GM12878 (cell line): ENCODE measurements at regions not wholly inside any gene's neighbourhood (a gene's known extent, or its start where the extent isn't known, plus 50 kb on each side); places are given as distances from the start of the nearest gene placed in this dataset.
"Not testable (repeated sequence)": the region's sequence is repeated elsewhere in the genome, so short reads cannot be mapped to it uniquely, and the experiment has no call there.

Experiments
- ATAC-seq: fragments of 200-7000 bp; cut with Tn5 transposase; 3 replicates; pipeline ENCODE4 v1.9.1; 2020; ENCODE audit warnings: mild to moderate bottlenecking, moderate library complexity
- BruUV-seq: library from RNA; stranded (reverse); fragments of 400-500 nt; replicated peaks from 2 replicates; lab custom pipeline; 2021; lab: Mats Ljungman, UMichigan
- CTCF ChIA-PET: fragments of 300-600 bp; sonication (Branson Sonifier 250); formaldehyde crosslinking; extraction: SDS; loops from one replicate; lab custom pipeline; 2021; ENCODE audit warnings: inconsistent platforms; lab: Yijun Ruan, JAX
- POLR2A ChIA-PET: fragments of 350-600 bp; formaldehyde crosslinking; extraction: SDS; loops from one replicate; lab custom pipeline; 2021; ENCODE audit warnings: inconsistent platforms; lab: Charles Lee
- RAD21 ChIA-PET: fragments of 300-600 bp; sonication (Branson Sonifier 250); formaldehyde crosslinking; loops from one replicate; lab custom pipeline; 2023; ENCODE audit warnings: antibody characterized with exemption; ENCODE audit not compliant: unreplicated experiment; lab: Charles Lee
- SMC1A ChIA-PET: fragments of 300-600 bp; sonication (Branson Sonifier 250); formaldehyde crosslinking; loops from one replicate; lab custom pipeline; 2023; ENCODE audit not compliant: unreplicated experiment, uncharacterized antibody; lab: Charles Lee
- DNase-seq: peaks from one replicate; pipeline ENCODE4 v3.0.0-alpha.2; 2011; ENCODE audit warnings: low read depth, low spot score
- FAIRE-seq: peaks from 3 replicates; lab custom pipeline; 2011; peaks lifted over from hg19 to GRCh38; lab: Jason Lieb, UNC
- H2AFZ ChIP-seq: 2 replicates; pipeline ENCODE4 v1.6.0; 2011; ENCODE audit warnings: low read depth, low read length, control low read depth; ENCODE audit not compliant: control insufficient read depth
- H3K27ac ChIP-seq: 2 replicates; pipeline ENCODE4 v1.5.1; 2011; ENCODE audit warnings: control low read depth; ENCODE audit not compliant: control insufficient read depth, insufficient read depth
- H3K27me3 ChIP-seq, 2 experiments: replicated peaks in 1 of 2; 2 replicates each; pipeline versions ENCODE4 v1.6.0 to v1.6.1; 2011; ENCODE audit warnings: low read length in 1 of 2; ENCODE audit not compliant: control insufficient read depth in 2 of 2, insufficient read depth in 2 of 2
- H3K36me3 ChIP-seq, 2 experiments: 2 replicates each; pipeline ENCODE4 v1.5.1; 2011; ENCODE audit warnings: low read length in 1 of 2; ENCODE audit not compliant: control insufficient read depth in 2 of 2, insufficient read depth in 2 of 2
- H3K4me1 ChIP-seq: 2 replicates; pipeline ENCODE4 v1.6.1; 2011; ENCODE audit warnings: mild to moderate bottlenecking, low read length, moderate library complexity, mixed read lengths; ENCODE audit not compliant: control insufficient read depth, insufficient read depth
- H3K4me2 ChIP-seq: 2 replicates; pipeline ENCODE4 v1.6.0; 2011; ENCODE audit warnings: control low read depth; ENCODE audit not compliant: control insufficient read depth, insufficient read depth
- H3K4me3 ChIP-seq: fragments of 200-600 bp; sonication (generic); 2 replicates; pipeline ENCODE4 v1.5.1; 2016
- H3K79me2 ChIP-seq: 2 replicates; pipeline ENCODE4 v1.6.0; 2011; ENCODE audit warnings: low read length; ENCODE audit not compliant: control insufficient read depth, insufficient read depth
- H3K9ac ChIP-seq: 2 replicates; pipeline ENCODE4 v1.8.0; 2011; ENCODE audit warnings: low read length, control low read depth, mixed read lengths; ENCODE audit not compliant: control insufficient read depth, insufficient read depth
- H3K9me3 ChIP-seq: replicated peaks from 3 replicates; pipeline ENCODE4 v1.5.1; 2011; ENCODE audit warnings: mild to moderate bottlenecking, low read length; ENCODE audit not compliant: control insufficient read depth, insufficient read depth
- H4K20me1 ChIP-seq: 2 replicates; pipeline ENCODE4 v1.6.0; 2011; ENCODE audit not compliant: control insufficient read depth, insufficient read depth
- IKZF2 ChIP-seq, 2 experiments: fragments of 450-650 bp; IDR thresholded peaks; 2 replicates each; pipeline ENCODE4 v1.6.1; 2017; ENCODE audit warnings: mild to moderate bottlenecking in 2 of 2, moderate library complexity in 2 of 2
- MTA2 ChIP-seq: fragments of 450-650 bp; IDR thresholded peaks from 2 replicates; pipeline ENCODE4 v1.6.1; 2016; ENCODE audit warnings: low read depth, mild to moderate bottlenecking, moderate library complexity
- NR2F1 ChIP-seq: fragments of 450-650 bp; conservative IDR thresholded peaks from 2 replicates; pipeline ENCODE4 v1.6.1; 2017; ENCODE audit warnings: mild to moderate bottlenecking
- RAD51 ChIP-seq: fragments of 450-650 bp; IDR thresholded peaks from 2 replicates; pipeline ENCODE4 v1.6.1; 2016; ENCODE audit warnings: moderate library complexity, mild to moderate bottlenecking, inconsistent platforms
- ZNF384 ChIP-seq: IDR thresholded peaks from 2 replicates; pipeline ENCODE4 v1.6.1; 2012; ENCODE audit warnings: low read depth, mild to moderate bottlenecking, low read length, improper control_type of control experiment, borderline replicate concordance
- ZNF687 ChIP-seq: fragments of 450-650 bp; IDR thresholded peaks from 2 replicates; pipeline ENCODE4 v1.6.1; 2017; ENCODE audit warnings: mild to moderate bottlenecking, moderate library complexity
- WGBS: methylation state at CpG from one replicate; pipeline ENCODE4 v1.1.6; 2016; ENCODE audit warnings: low lambda C conversion rate; ENCODE audit not compliant: insufficient replicate concordance, insufficient coverage; ENCODE audit errors: missing lambda C conversion rate; 5-methylcytosine and 5-hydroxymethylcytosine counted together
- in situ Hi-C: fragments of 300-500 bp; cut with MboI; formaldehyde crosslinking; loops from 9 replicates; pipeline ENCODE4 v1.14.3; 2018; ENCODE audit warnings: mixed read lengths
- intact Hi-C: fragments of 100-400 bp; cut with micrococcal nuclease; formaldehyde crosslinking; loops from one replicate; pipeline ENCODE4 v1.14.2; 2022; ENCODE audit not compliant: unreplicated experiment
- TF ChIP-seq, protein P1 (sequence below): IDR thresholded peaks from 2 replicates; pipeline ENCODE4 v1.6.1; 2011; ENCODE audit warnings: borderline replicate concordance, low read depth, mild to moderate bottlenecking, moderate library complexity, mixed read lengths, low read length; ENCODE audit not compliant: insufficient read depth; ENCODE audit errors: extremely low read length
- TF ChIP-seq, protein P2 (sequence below): fragments of 450-650 bp; IDR thresholded peaks from 2 replicates; pipeline ENCODE4 v1.6.1; 2016; ENCODE audit warnings: mild to moderate bottlenecking

DNA sequence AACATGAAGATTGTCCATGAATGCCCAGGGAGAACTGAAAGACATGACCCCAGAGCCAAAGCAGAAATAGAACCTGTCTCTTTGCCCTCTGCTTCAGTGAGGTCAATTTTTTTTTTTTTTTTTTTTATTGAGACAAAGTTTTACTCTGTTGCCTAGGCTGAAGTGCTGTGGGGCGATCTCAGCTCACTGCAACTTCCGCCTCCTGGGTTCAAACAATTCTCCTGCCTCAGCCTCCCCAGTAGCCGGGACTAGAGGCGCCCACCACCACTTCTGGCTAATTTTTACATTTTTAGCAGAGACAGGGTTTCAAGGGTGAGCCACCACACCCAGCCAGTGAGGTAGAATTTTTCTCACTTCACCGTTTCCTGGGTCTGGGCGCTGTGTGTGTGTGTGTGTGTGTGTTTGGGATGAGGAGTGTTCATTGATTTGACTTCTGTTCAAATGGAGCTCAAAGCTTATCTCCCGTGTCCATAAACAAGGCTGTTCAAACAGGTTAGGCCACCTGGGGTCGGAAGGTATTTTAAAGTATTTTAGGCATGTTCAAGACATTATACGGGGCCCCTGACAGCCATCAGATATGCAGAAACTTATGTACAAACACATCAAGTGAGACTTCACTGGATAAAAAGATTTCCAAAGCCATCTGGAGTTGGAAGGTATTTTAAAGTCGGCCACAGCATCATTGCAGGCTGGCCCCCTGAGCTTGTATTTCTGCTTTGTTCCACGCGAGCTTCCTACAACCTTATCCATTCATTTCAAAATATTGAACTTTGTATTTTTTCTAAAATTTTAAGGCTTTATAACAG, 93.8 kb downstream of the MAP3K8 start (continued):
- TF ChIP-seq, protein P1, sequence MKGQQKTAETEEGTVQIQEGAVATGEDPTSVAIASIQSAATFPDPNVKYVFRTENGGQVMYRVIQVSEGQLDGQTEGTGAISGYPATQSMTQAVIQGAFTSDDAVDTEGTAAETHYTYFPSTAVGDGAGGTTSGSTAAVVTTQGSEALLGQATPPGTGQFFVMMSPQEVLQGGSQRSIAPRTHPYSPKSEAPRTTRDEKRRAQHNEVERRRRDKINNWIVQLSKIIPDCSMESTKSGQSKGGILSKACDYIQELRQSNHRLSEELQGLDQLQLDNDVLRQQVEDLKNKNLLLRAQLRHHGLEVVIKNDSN: no peak
- TF ChIP-seq, protein P2, sequence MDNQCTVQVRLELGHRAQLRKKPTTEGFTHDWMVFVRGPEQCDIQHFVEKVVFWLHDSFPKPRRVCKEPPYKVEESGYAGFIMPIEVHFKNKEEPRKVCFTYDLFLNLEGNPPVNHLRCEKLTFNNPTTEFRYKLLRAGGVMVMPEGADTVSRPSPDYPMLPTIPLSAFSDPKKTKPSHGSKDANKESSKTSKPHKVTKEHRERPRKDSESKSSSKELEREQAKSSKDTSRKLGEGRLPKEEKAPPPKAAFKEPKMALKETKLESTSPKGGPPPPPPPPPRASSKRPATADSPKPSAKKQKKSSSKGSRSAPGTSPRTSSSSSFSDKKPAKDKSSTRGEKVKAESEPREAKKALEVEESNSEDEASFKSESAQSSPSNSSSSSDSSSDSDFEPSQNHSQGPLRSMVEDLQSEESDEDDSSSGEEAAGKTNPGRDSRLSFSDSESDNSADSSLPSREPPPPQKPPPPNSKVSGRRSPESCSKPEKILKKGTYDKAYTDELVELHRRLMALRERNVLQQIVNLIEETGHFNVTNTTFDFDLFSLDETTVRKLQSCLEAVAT: 0 out of 2 replicates have a peak, but pooled peaks have one; percentile 37
- TF ChIP-seq ZNF384: peak; percentile 75

- DNase-seq, H3K4me2 ChIP-seq, BruUV-seq, H3K36me3 ChIP-seq, H3K9me3 ChIP-seq, in situ Hi-C loops, H3K27ac ChIP-seq, H4K20me1 ChIP-seq, H3K4me3 ChIP-seq, H3K9ac ChIP-seq, FAIRE-seq, H3K79me2 ChIP-seq, H3K27me3 ChIP-seq, POLR2A ChIA-PET, RAD21 ChIA-PET, H2AFZ ChIP-seq, intact Hi-C loops: not testable (repeated sequence)
- ChIA-PET SMC1A (interaction anchor here (1.3 to 12.4 kb wide), 4 partner anchors 9 to 90 kb away, joined by 4 to 284 read pairs (median 120); partner anchors contain the start of gene MAP3K8), CTCF (interaction anchor here (0.6 to 3.8 kb wide), 3 partner anchors 30 to 148 kb away, joined by 3 to 18 read pairs (median 3); no protein-coding TSS in a partner anchor)
- peaks cover 18% of the 10 kb centered on the region for H3K4me1 ChIP-seq
- WGBS: 23% methylated on average over 8 of the region's 8 CpGs
- TF ChIP-seq ZNF687: 0 out of 2 replicates have a peak, but pooled peaks have one; percentile 27
- 0 out of 4 replicates have a peak, but pooled peaks of 1 of the 2 experiments have one; percentile 14 for TF ChIP-seq IKZF2 (IDR thresholded peaks at IDR 0.05)
- TF ChIP-seq MTA2: peak; percentile 22; the same call in 1 of the 2 replicates
- TF ChIP-seq RAD51: peak; percentile 57
- peak; percentile 79 for TF ChIP-seq NR2F1
- ATAC-seq: peak; percentile 17
Measured at GRCh38 chr10:30522661-30523078, 88.7 kb downstream of the MAP3K8 start.
